ENCODE measurements at regions not wholly inside any gene's neighbourhood (a gene's known extent, or its start where the extent isn't known, plus 50 kb on each side); places are given as distances from the start of the nearest gene placed in this dataset.

DNA sequence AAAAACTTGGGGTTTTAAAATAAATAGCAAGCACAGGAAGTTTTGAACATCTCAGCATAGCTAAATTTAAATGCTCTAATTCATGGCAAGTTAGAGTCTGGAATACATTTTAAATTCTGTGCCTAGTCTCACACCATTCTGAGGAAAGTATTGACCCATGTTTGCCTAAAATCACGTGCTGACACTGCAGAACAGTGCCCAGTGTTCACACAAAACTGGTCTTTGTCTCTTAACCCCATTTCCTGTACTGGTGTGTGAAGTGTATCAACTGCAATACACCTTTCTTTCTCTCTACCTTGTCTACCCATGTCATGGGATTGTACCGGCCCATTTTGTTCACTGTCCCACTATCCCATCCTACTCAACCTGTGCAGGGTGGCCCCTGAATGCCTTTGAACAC, 749.7 kb upstream of the POM121L12 start:
- TF ChIP-seq CTCF (IDR thresholded peaks at IDR 0.05) = no peak
- no peak for TF ChIP-seq POLR2A (IDR thresholded peaks at IDR 0.05)

Measured in breast epithelium (tissue), 3 donors.